GM12891 (cell line): ENCODE measurements at regions not wholly inside any gene's neighbourhood (a gene's known extent, or its start where the extent isn't known, plus 50 kb on each side); places are given as distances from the start of the nearest gene placed in this dataset.
"Not testable (repeated sequence)": the region's sequence is repeated elsewhere in the genome, so short reads cannot be mapped to it uniquely, and the experiment has no call there.

Experiments used
- DNase-seq: peaks from one replicate; pipeline ENCODE4 v3.0.0; 2011; ENCODE audit warnings: low spot score; ENCODE audit not compliant: insufficient read length
- FAIRE-seq: peaks from 2 replicates; lab custom pipeline; 2011; peaks lifted over from hg19 to GRCh38; lab: Jason Lieb, UNC
- PAX5 ChIP-seq: IDR thresholded peaks from 2 replicates; pipeline ENCODE4 v1.6.1; 2011; ENCODE audit warnings: low read length, moderate library complexity, mild to moderate bottlenecking; ENCODE audit not compliant: insufficient read depth, severe bottlenecking
- POLR2A ChIP-seq: IDR thresholded peaks from 2 replicates; pipeline ENCODE4 v1.6.1; 2011; ENCODE audit warnings: low read depth, low read length, control low read depth
- POLR2AphosphoS5 ChIP-seq: IDR thresholded peaks from 2 replicates; pipeline ENCODE4 v1.6.1; 2011; ENCODE audit warnings: low read depth, low read length, control low read depth
- POU2F2 ChIP-seq: IDR thresholded peaks from 2 replicates; pipeline ENCODE4 v1.6.1; 2011; ENCODE audit warnings: low read depth, mild to moderate bottlenecking, control low read depth, low read length, moderate library complexity
- SPI1 ChIP-seq: IDR thresholded peaks from 2 replicates; pipeline ENCODE4 v1.6.1; 2011; ENCODE audit warnings: low read depth, low read length, control low read depth
- TAF1 ChIP-seq: IDR thresholded peaks from 2 replicates; pipeline ENCODE4 v1.6.1; 2011; ENCODE audit warnings: low read depth, low read length, control low read depth

- DNase-seq, result no peak
- no peak for TF ChIP-seq SPI1
- TF ChIP-seq POU2F2, result no peak
- FAIRE-seq, result no peak
These were observed 330.8 kb downstream of the FGFR2 start for GRCh38 chr10:121267236-121268003.

GRCh38 chr10:121268363-121268762 lies 329.9 kb downstream of the FGFR2 start:
- no peak for FAIRE-seq
- TF ChIP-seq SPI1 (no peak), POLR2AphosphoS5 (no peak), POLR2A (no peak), PAX5 (no peak)
- DNase-seq, result no peak

GRCh38 chr10:121268863-121269432 lies 329.3 kb downstream of the FGFR2 start:
- TF ChIP-seq TAF1 (no peak), SPI1 (no peak), POLR2AphosphoS5 (no peak), POU2F2 (no peak), POLR2A (no peak)
- DNase-seq (no peak), FAIRE-seq (no peak)

GRCh38 chr10:121270906-121271305 lies 327.3 kb downstream of the FGFR2 start:
- no peak for TF ChIP-seq TAF1
- TF ChIP-seq POLR2A, result no peak
- TF ChIP-seq POLR2AphosphoS5, result no peak
- TF ChIP-seq PAX5, result no peak
- TF ChIP-seq POU2F2, result no peak
- no peak for TF ChIP-seq SPI1
- FAIRE-seq, result no peak
- DNase-seq, result no peak

- FAIRE-seq, result no peak
- no peak for DNase-seq
- no peak for TF ChIP-seq POLR2A
- TF ChIP-seq POU2F2, result no peak
- TF ChIP-seq PAX5, result no peak
- no peak for TF ChIP-seq TAF1
- TF ChIP-seq POLR2AphosphoS5, result no peak
- no peak for TF ChIP-seq SPI1
These were observed 322.2 kb downstream of the FGFR2 start for GRCh38 chr10:121276046-121276445.

GRCh38 chr10:121276822-121277221 lies 321.4 kb downstream of the FGFR2 start:
- DNase-seq, result no peak
- no peak for FAIRE-seq
- no peak for TF ChIP-seq SPI1
- no peak for TF ChIP-seq POU2F2
- no peak for TF ChIP-seq PAX5
- no peak for TF ChIP-seq POLR2AphosphoS5
- no peak for TF ChIP-seq TAF1
- TF ChIP-seq POLR2A, result no peak

- FAIRE-seq, DNase-seq: not testable (repeated sequence)
These were observed 319.9 kb downstream of the FGFR2 start for GRCh38 chr10:121278386-121278785.

DNA sequence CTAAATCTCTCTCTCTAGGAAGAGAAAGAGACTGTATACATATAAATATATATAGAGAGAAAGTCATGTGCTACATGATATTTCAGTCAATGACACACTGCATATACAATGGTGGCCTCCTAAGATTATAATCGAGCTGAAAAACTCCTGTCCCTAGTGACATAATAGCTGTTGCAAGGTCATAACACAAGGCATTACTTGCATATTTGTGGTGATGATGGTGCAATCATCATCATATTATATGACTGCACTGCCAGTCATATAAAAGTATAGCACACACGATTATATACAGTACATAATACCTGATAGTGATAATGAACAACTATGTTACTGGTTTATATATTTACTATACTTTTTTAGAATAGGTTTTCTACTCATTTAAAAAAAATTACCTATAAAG lies 316.7 kb downstream of the FGFR2 start:
- FAIRE-seq (no peak), DNase-seq (no peak)
- TF ChIP-seq POLR2A (no peak), POLR2AphosphoS5 (no peak), PAX5 (no peak), SPI1 (no peak), POU2F2 (no peak), TAF1 (no peak)

DNA sequence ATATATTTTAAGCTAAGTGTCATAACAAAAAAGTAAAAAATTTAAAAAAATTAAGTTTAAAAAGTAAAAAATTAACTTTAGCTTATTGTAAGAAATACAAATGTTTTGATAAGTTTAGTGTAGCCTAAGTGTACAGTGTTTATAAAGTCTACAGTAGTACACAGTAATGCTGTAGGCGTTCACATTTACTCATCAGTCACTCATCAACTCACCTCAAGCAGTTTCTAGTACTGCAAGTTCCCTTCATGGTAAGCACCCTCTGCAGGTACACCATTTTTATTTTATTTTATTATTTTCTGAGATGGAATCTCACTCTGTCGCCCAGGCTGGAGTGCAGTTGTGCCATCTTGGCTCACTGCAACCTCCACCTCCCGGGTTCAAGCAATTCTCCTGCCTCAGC lies 316.0 kb downstream of the FGFR2 start:
- no peak for TF ChIP-seq POLR2AphosphoS5
- DNase-seq (no peak), FAIRE-seq (no peak)

- FAIRE-seq (no peak), DNase-seq (no peak)
- TF ChIP-seq PAX5, result no peak
- no peak for TF ChIP-seq POLR2AphosphoS5
- TF ChIP-seq TAF1, result no peak
- no peak for TF ChIP-seq POU2F2
These were observed 315.3 kb downstream of the FGFR2 start for GRCh38 chr10:121282797-121283515.

DNA sequence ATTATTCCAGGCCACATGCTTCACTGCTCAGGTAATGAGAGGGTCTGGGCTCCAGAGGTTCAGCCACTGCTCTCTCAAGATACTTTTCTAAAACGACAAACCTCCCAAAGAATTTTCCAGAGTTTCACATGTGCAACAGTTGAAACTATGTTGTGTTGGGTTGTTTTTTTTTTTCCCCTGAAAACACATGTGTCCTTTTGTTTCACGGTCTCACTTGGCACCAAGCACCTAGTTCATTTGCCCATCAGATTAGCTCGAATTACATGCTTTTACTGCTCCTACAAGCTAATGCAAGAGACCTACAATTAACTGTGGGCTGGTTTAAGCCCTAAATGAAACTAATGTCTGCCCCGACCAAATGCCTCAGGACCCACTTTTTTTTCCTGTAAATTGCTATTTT lies 313.3 kb downstream of the FGFR2 start:
- TF ChIP-seq POLR2AphosphoS5 (no peak), PAX5 (no peak), POU2F2 (no peak), TAF1 (no peak), SPI1 (no peak), POLR2A (no peak)
- no peak for DNase-seq
- no peak for FAIRE-seq
